Esophagus squamous epithelium (tissue), 4 donors: ENCODE measurements at regions not wholly inside any gene's neighbourhood (a gene's known extent, or its start where the extent isn't known, plus 50 kb on each side); places are given as distances from the start of the nearest gene placed in this dataset.

ENCODE experiments used
- POLR2A ChIP-seq, 4 donors: fragments of 450-650 bp; IDR thresholded peaks; one replicate each; pipeline ENCODE4 v1.6.1; 2017; ENCODE audit warnings: antibody characterized with exemption in 4 of 4, mild to moderate bottlenecking in 4 of 4, moderate library complexity in 3 of 4
- TF ChIP-seq, protein P1 (sequence below), 6 experiments: fragments of 450-650 bp in 4 of 6; fragments of 200-600 bp in 2 of 6; sonication (generic) in 2 of 6; IDR thresholded peaks; one replicate each; pipeline ENCODE4 v1.5.1; 2016 to 2019; ENCODE audit warnings: antibody characterized with exemption in 6 of 6, mild to moderate bottlenecking in 4 of 6, moderate library complexity in 4 of 6

DNA sequence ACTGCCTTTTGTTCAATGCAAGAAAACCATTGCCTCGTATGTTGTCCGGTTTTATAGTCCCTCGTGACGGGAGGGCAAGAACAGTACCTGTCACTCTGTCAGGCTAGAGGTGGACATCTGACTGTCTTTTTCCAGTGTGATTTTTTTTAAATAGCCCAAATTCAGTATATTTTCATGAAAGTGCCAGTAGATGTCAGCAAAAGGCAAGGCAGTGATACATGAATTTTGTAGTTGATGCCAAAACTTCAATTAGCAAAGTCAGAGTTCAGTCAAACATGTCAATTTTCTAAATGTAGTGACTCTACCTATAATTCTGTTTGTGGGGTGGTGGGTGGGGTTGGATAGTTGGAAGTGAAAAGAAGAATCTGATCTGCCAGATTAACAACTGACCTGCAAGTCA is 296.0 kb upstream of the MC4R start:
- TF ChIP-seq, protein P1, sequence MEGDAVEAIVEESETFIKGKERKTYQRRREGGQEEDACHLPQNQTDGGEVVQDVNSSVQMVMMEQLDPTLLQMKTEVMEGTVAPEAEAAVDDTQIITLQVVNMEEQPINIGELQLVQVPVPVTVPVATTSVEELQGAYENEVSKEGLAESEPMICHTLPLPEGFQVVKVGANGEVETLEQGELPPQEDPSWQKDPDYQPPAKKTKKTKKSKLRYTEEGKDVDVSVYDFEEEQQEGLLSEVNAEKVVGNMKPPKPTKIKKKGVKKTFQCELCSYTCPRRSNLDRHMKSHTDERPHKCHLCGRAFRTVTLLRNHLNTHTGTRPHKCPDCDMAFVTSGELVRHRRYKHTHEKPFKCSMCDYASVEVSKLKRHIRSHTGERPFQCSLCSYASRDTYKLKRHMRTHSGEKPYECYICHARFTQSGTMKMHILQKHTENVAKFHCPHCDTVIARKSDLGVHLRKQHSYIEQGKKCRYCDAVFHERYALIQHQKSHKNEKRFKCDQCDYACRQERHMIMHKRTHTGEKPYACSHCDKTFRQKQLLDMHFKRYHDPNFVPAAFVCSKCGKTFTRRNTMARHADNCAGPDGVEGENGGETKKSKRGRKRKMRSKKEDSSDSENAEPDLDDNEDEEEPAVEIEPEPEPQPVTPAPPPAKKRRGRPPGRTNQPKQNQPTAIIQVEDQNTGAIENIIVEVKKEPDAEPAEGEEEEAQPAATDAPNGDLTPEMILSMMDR (IDR thresholded peaks at IDR 0.05), result no peak
- no peak for TF ChIP-seq POLR2A (IDR thresholded peaks at IDR 0.05)
